HCT116 (cell line): ENCODE measurements at regions not wholly inside any gene's neighbourhood (a gene's known extent, or its start where the extent isn't known, plus 50 kb on each side); places are given as distances from the start of the nearest gene placed in this dataset.

Experiments used
- ATAC-seq: fragments of 200-7000 bp; cut with Tn5 transposase; 2 replicates; pipeline ENCODE4 v1.9.1; 2020; ENCODE audit warnings: mild to moderate bottlenecking, moderate library complexity
- BruUV-seq: library from RNA; stranded (reverse); fragments of 400-500 nt; replicated peaks from 2 replicates; lab custom pipeline; 2021; lab: Mats Ljungman, UMichigan
- CTCF ChIA-PET: fragments of 300-600 bp; sonication (Branson Sonifier 250); formaldehyde crosslinking; loops from one replicate; lab custom pipeline; 2021; ENCODE audit warnings: antibody characterized with exemption; lab: Charles Lee
- POLR2A ChIA-PET: fragments of 300-600, 350-600 bp; sonication (Branson Sonifier 250); formaldehyde crosslinking; loops from one replicate; lab custom pipeline; 2021; ENCODE audit warnings: antibody characterized with exemption; lab: Charles Lee
- RAD21 ChIA-PET, 2 experiments: fragments of 300-600 bp; sonication (Branson Sonifier 250); formaldehyde crosslinking; loops; one replicate each; lab custom pipeline; 2023; ENCODE audit warnings: low total read pairs in 2 of 2; ENCODE audit not compliant: uncharacterized antibody in 2 of 2, unreplicated experiment in 2 of 2, low non-redundant PET in 1 of 2; lab: Charles Lee
- DNase-seq: peaks from one replicate; pipeline ENCODE4 v3.0.0-alpha.2; 2010; ENCODE audit warnings: low read depth, low spot score
- H2AFZ ChIP-seq: fragments of 200-600 bp; shearing (Covaris generic), sonication (generic); 2 replicates; pipeline ENCODE4 v1.6.1; 2017; ENCODE audit warnings: low read depth, mixed run types, mixed read lengths, antibody characterized with exemption, low read length; ENCODE audit not compliant: poor library complexity, severe bottlenecking
- H3K27ac ChIP-seq: 2 replicates; pipeline ENCODE4 v1.5.1; 2012; ENCODE audit warnings: low read depth, low read length
- H3K27me3 ChIP-seq: fragments of 200-600 bp; sonication (generic); 2 replicates; pipeline ENCODE4 v1.6.1; 2016; ENCODE audit warnings: mixed run types, low read length, mixed read lengths; ENCODE audit not compliant: insufficient read depth
- H3K36me3 ChIP-seq, 2 experiments: fragments of 200-500 bp in 1 of 2; fragments of 200-600 bp in 1 of 2; sonication (Bioruptor generic) in 1 of 2; sonication (generic) in 1 of 2; 2 replicates each; pipeline versions ENCODE4 v1.5.1 to v1.6.1; 2014 to 2016; ENCODE audit warnings: low read length in 2 of 2, inconsistent platforms in 1 of 2, mixed read lengths in 1 of 2, mixed run types in 1 of 2; ENCODE audit not compliant: insufficient read depth in 2 of 2, control insufficient read depth in 1 of 2
- H3K4me1 ChIP-seq, 2 experiments: fragments of 200-600 bp in 1 of 2; sonication (generic) in 1 of 2; 2 replicates each; pipeline versions ENCODE4 v1.5.1 to v1.6.1; 2012 to 2017; ENCODE audit warnings: low read length in 2 of 2, inconsistent platforms in 1 of 2, mild to moderate bottlenecking in 1 of 2, mixed read lengths in 1 of 2, mixed run types in 1 of 2, moderate library complexity in 1 of 2; ENCODE audit not compliant: insufficient read depth in 2 of 2, control insufficient read depth in 1 of 2
- H3K4me2 ChIP-seq: fragments of 200-600 bp; sonication (generic); 2 replicates; pipeline ENCODE4 v1.6.1; 2017; ENCODE audit warnings: mixed run types, low read length, mixed read lengths
- H3K4me3 ChIP-seq, 2 experiments: fragments of 200-600 bp in 1 of 2; sonication (generic) in 1 of 2; replicated peaks in 1 of 2; 2 replicates each; pipeline ENCODE4 v1.5.1; 2011 to 2016; ENCODE audit warnings: low read length in 2 of 2, control low read depth in 1 of 2, low read depth in 1 of 2, mild to moderate bottlenecking in 1 of 2, mixed read lengths in 1 of 2, mixed run types in 1 of 2
- H3K79me2 ChIP-seq: fragments of 200-600 bp; sonication (generic); 2 replicates; pipeline ENCODE4 v1.6.1; 2017; ENCODE audit warnings: mild to moderate bottlenecking, mixed run types, low read length, moderate library complexity, mixed read lengths; ENCODE audit not compliant: insufficient read depth
- H3K9ac ChIP-seq: fragments of 200-600 bp; sonication (generic); 2 replicates; pipeline ENCODE4 v1.6.1; 2016; ENCODE audit warnings: low read length, mixed read lengths
- H3K9me2 ChIP-seq: fragments of 200-600 bp; sonication (generic), shearing (Covaris generic); 2 replicates; pipeline ENCODE4 v1.6.1; 2017; ENCODE audit warnings: mixed run types, mild to moderate bottlenecking, moderate library complexity; ENCODE audit not compliant: insufficient read depth
- H3K9me3 ChIP-seq, 2 experiments: fragments of 200-500 bp in 1 of 2; fragments of 200-600 bp in 1 of 2; sonication (Bioruptor generic) in 1 of 2; sonication (generic) in 1 of 2; 2 replicates each; pipeline ENCODE4 v1.6.1; 2014 to 2017; ENCODE audit warnings: low read length in 2 of 2, mixed read lengths in 2 of 2, inconsistent platforms in 1 of 2, low read depth in 1 of 2, mild to moderate bottlenecking in 1 of 2, mixed run types in 1 of 2, moderate library complexity in 1 of 2; ENCODE audit not compliant: control insufficient read depth in 1 of 2, insufficient read depth in 1 of 2
- H4K20me1 ChIP-seq: fragments of 200-600 bp; sonication (generic), shearing (Covaris generic); 2 replicates; pipeline ENCODE4 v1.6.1; 2017; ENCODE audit warnings: mixed run types, mild to moderate bottlenecking, moderate library complexity; ENCODE audit not compliant: insufficient read depth
- CBX3 ChIP-seq: IDR thresholded peaks from 2 replicates; pipeline ENCODE4 v1.6.1; 2012; ENCODE audit warnings: low read depth
- CEBPB ChIP-seq: IDR thresholded peaks from 2 replicates; pipeline ENCODE4 v1.6.1; 2012; ENCODE audit warnings: low read depth
- CTCF ChIP-seq, 3 experiments: fragments of 200-600 bp in 1 of 3; sonication (generic) in 1 of 3; IDR thresholded peaks in 2 of 3; conservative IDR thresholded peaks in 1 of 3; 2 replicates each; pipeline ENCODE4 v1.5.1; 2012 to 2017; ENCODE audit warnings: low read depth in 2 of 3, low read length in 2 of 3, antibody characterized with exemption in 1 of 3, borderline replicate concordance in 1 of 3, control low read depth in 1 of 3, mild to moderate bottlenecking in 1 of 3, mixed read lengths in 1 of 3, mixed run types in 1 of 3, moderate library complexity in 1 of 3; ENCODE audit not compliant: insufficient read depth in 1 of 3
- ELF1 ChIP-seq: IDR thresholded peaks from 2 replicates; pipeline ENCODE4 v1.6.1; 2012; ENCODE audit warnings: low read depth, borderline replicate concordance
- EZH2 ChIP-seq: fragments of 200-600 bp; sonication (generic); IDR thresholded peaks from 2 replicates; pipeline ENCODE4 v1.6.1; 2017; ENCODE audit warnings: antibody characterized with exemption, mixed run types
- EZH2phosphoT487 ChIP-seq: fragments of 200-600 bp; IDR thresholded peaks from 2 replicates; pipeline ENCODE4 v1.6.1; 2018; ENCODE audit warnings: antibody characterized with exemption, borderline replicate concordance
- FOSL1 ChIP-seq: IDR thresholded peaks from 2 replicates; pipeline ENCODE4 v1.6.1; 2012; ENCODE audit warnings: low read depth
- JUND ChIP-seq: IDR thresholded peaks from 2 replicates; pipeline ENCODE4 v1.6.1; 2012
- POLR2A ChIP-seq: IDR thresholded peaks from 2 replicates; pipeline ENCODE4 v1.7.0; 2011; ENCODE audit warnings: borderline replicate concordance; ENCODE audit not compliant: insufficient read depth, insufficient read length; ENCODE audit errors: extremely low read depth
- POLR2AphosphoS5 ChIP-seq: IDR thresholded peaks from 2 replicates; pipeline ENCODE4 v1.6.1; 2011; ENCODE audit warnings: mild to moderate bottlenecking, low read depth, low read length, moderate library complexity
- RAD21 ChIP-seq: IDR thresholded peaks from 2 replicates; pipeline ENCODE4 v1.6.1; 2012; ENCODE audit warnings: low read depth, mild to moderate bottlenecking
- REST ChIP-seq: IDR thresholded peaks from 2 replicates; pipeline ENCODE4 v1.6.1; 2012; ENCODE audit warnings: low read depth
- SIN3A ChIP-seq: IDR thresholded peaks from 2 replicates; pipeline ENCODE4 v1.6.1; 2012; ENCODE audit warnings: low read depth
- SP1 ChIP-seq: IDR thresholded peaks from 2 replicates; pipeline ENCODE4 v1.6.1; 2012; ENCODE audit warnings: low read depth
- TCF7L2 ChIP-seq: IDR thresholded peaks from 2 replicates; pipeline ENCODE4 v1.7.0; 2011; ENCODE audit warnings: borderline replicate concordance, inconsistent platforms; ENCODE audit not compliant: insufficient read depth, insufficient read length; ENCODE audit errors: extremely low read depth
- ZFX ChIP-seq: fragments of 450-650 bp; IDR thresholded peaks from 2 replicates; pipeline ENCODE4 v1.6.1; 2017
- ZNF274 ChIP-seq: fragments of 200-500 bp; sonication (Bioruptor generic); IDR thresholded peaks from 2 replicates; pipeline ENCODE4 v1.6.1; 2014; ENCODE audit warnings: mild to moderate bottlenecking, low read depth, low read length, inconsistent platforms
- intact Hi-C: fragments of 100-400 bp; cut with micrococcal nuclease; formaldehyde crosslinking; loops from 2 replicates; pipeline ENCODE4 v1.10.0; 2022
- TF ChIP-seq, protein P1 (sequence below): IDR thresholded peaks from 2 replicates; pipeline ENCODE4 v1.6.1; 2012
- TF ChIP-seq, protein P2 (sequence below): IDR thresholded peaks from 2 replicates; pipeline ENCODE4 v1.6.1; 2011; ENCODE audit warnings: mild to moderate bottlenecking, low read length, moderate library complexity; ENCODE audit not compliant: insufficient replicate concordance; ENCODE audit errors: extremely low read depth

- TF ChIP-seq REST: no peak
- TF ChIP-seq POLR2A: no peak
- TF ChIP-seq ZFX: no peak
- no peak for TF ChIP-seq SP1
- TF ChIP-seq TCF7L2: no peak
- TF ChIP-seq, all 23 proteins: peak for 0
These were observed 66.0 kb upstream of the PAX6 start (continued) for GRCh38 chr11:31877083-31877482.

DNA sequence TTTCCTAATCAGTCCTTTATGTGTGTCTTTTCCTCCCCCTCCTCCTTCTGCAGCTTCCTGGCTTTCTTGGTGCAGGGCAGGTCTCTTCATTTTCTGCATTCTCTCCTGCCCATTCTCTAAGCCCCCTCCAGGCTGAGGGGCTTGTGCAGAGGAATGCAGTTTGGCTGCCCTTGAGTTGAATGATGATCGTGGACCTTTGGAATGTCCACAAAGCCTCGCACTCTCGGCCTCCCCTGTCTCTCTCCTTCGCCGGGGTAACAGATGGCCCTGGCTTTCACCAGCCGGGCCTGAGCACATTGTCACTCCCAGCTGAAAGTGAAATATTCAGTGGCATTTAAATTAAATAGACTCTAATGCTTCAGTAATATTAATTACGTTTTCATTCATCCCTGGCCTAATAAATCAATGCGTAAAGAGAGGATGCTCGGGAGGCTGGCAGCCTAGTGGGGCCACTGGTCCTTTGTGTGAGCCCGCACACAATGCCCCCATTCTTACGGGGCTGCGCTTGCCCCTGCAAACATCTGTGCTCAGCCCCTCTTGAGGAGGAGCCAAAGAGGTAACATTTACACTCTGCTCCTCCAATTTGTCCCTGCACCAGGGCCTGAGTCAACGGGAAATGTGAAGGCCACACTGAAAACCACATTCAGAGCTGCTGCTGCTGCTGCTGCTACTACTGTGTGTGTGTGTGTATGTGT is 64.9 kb upstream of the PAX6 start:
- Histone ChIP-seq H3K9me3 (no peaks in the 10 kb centered on the region), H3K9ac (no peak overlapping the region), H3K4me2 (no peak overlapping the region), H3K9me2 (no peaks in the 10 kb centered on the region), H3K4me3 (no peak overlapping the region), H2AFZ (no peak overlapping the region), H3K79me2 (no peaks in the 10 kb centered on the region), H3K27ac (no peak overlapping the region), H3K36me3 (no peaks in the 10 kb centered on the region), H3K27me3 (peaks cover 9% of the 10 kb centered on the region; the same call in 1 of the 2 replicates), H3K4me1 (peaks cover 0 to 4% of the 10 kb centered on the region in 2 experiments; a peak in 2 of 4 replicates), H4K20me1 (no peaks in the 10 kb centered on the region)
- DNase-seq (no peak), ATAC-seq (no peak)
- intact Hi-C loops: no loop called here
- BruUV-seq: no TSS peak
- ChIA-PET POLR2A (no interaction called here), CTCF (no interaction called here), RAD21 (no interaction called here)
- no peak for TF ChIP-seq EZH2phosphoT487
- TF ChIP-seq SIN3A: no peak
- TF ChIP-seq POLR2AphosphoS5: no peak
- TF ChIP-seq, protein P1, sequence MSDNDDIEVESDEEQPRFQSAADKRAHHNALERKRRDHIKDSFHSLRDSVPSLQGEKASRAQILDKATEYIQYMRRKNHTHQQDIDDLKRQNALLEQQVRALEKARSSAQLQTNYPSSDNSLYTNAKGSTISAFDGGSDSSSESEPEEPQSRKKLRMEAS: no peak
- TF ChIP-seq, protein P2, sequence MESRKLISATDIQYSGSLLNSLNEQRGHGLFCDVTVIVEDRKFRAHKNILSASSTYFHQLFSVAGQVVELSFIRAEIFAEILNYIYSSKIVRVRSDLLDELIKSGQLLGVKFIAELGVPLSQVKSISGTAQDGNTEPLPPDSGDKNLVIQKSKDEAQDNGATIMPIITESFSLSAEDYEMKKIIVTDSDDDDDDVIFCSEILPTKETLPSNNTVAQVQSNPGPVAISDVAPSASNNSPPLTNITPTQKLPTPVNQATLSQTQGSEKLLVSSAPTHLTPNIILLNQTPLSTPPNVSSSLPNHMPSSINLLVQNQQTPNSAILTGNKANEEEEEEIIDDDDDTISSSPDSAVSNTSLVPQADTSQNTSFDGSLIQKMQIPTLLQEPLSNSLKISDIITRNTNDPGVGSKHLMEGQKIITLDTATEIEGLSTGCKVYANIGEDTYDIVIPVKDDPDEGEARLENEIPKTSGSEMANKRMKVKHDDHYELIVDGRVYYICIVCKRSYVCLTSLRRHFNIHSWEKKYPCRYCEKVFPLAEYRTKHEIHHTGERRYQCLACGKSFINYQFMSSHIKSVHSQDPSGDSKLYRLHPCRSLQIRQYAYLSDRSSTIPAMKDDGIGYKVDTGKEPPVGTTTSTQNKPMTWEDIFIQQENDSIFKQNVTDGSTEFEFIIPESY: no peak
- TF ChIP-seq ZNF274: no peak
- no peak for TF ChIP-seq CTCF (IDR thresholded peaks at IDR 0.05 in 2 of 3, conservative IDR thresholded peaks at IDR 0.05 in 1 of 3; ENCODE audit: borderline replicate concordance in 1 of 3, insufficient read depth in 1 of 3, low read depth in 2 of 3, low read length in 2 of 3)
- no peak for TF ChIP-seq FOSL1
- TF ChIP-seq CBX3: no peak
- TF ChIP-seq CEBPB: no peak
- TF ChIP-seq JUND: no peak
- TF ChIP-seq TCF7L2: no peak
- no peak for TF ChIP-seq RAD21
- TF ChIP-seq EZH2: no peak
- no peak for TF ChIP-seq ELF1
